ENCODE measurements at regions not wholly inside any gene's neighbourhood (a gene's known extent, or its start where the extent isn't known, plus 50 kb on each side); places are given as distances from the start of the nearest gene placed in this dataset.
"Not testable (repeated sequence)": the region's sequence is repeated elsewhere in the genome, so short reads cannot be mapped to it uniquely, and the experiment has no call there.

GRCh38 chr1:87985071-87985470 lies 656.4 kb downstream of the LMO4 start:
- peaks cover 5 to 25% of the 10 kb centered on the region in 2 donors for H3K27me3 Mint-ChIP-seq
- H3K9me3 Mint-ChIP-seq = no peaks in the 10 kb centered on the region
- no peaks in the 10 kb centered on the region for H3K36me3 Mint-ChIP-seq

GRCh38 chr1:87986130-87986866 lies 657.6 kb downstream of the LMO4 start:
- peaks cover 2 to 13% of the 10 kb centered on the region in 2 donors for H3K27me3 Mint-ChIP-seq
- DNase-seq (ENCODE audit: low spot score) (no peak), ATAC-seq (no peak)
- no peak overlapping the region for H3K27ac Mint-ChIP-seq
- H3K36me3 Mint-ChIP-seq = no peaks in the 10 kb centered on the region
- H3K4me3 Mint-ChIP-seq = no peak overlapping the region
- no peaks in the 10 kb centered on the region for H3K4me1 Mint-ChIP-seq (ENCODE audit: low read depth in 2 of 2)
- no peaks in the 10 kb centered on the region for H3K9me3 Mint-ChIP-seq

More at GRCh38 chr1:87985071-87985470, 656.4 kb downstream of the LMO4 start:
- ATAC-seq (no peak), DNase-seq (ENCODE audit: low spot score) (no peak)
- Mint-ChIP-seq H3K4me1 (ENCODE audit: low read depth in 2 of 2) (no peaks in the 10 kb centered on the region), H3K4me3 (no peak overlapping the region), H3K27ac (no peak overlapping the region)

GRCh38 chr1:87989346-87989745 lies 660.7 kb downstream of the LMO4 start:
- DNase-seq (ENCODE audit: low spot score) (no peak), ATAC-seq (no peak)
- H3K36me3 Mint-ChIP-seq = no peaks in the 10 kb centered on the region
- H3K4me3 Mint-ChIP-seq = no peak overlapping the region
- H3K27ac Mint-ChIP-seq = no peak overlapping the region
- H3K27me3 Mint-ChIP-seq = peaks cover under 1 to 4% of the 10 kb centered on the region in 2 donors
- no peaks in the 10 kb centered on the region for H3K4me1 Mint-ChIP-seq (ENCODE audit: low read depth in 2 of 2)
- no peaks in the 10 kb centered on the region for H3K9me3 Mint-ChIP-seq

GRCh38 chr1:87992536-87992935 lies 663.9 kb downstream of the LMO4 start:
- not testable (repeated sequence) for H3K9me3 Mint-ChIP-seq; H3K27ac Mint-ChIP-seq; H3K27me3 Mint-ChIP-seq; DNase-seq (ENCODE audit: low spot score); H3K4me3 Mint-ChIP-seq; H3K36me3 Mint-ChIP-seq; H3K4me1 Mint-ChIP-seq (ENCODE audit: low read depth in 2 of 2); ATAC-seq

GRCh38 chr1:87993051-87993450 lies 664.4 kb downstream of the LMO4 start:
- Mint-ChIP-seq H3K4me1 (ENCODE audit: low read depth in 2 of 2) (no peaks in the 10 kb centered on the region), H3K27ac (no peak overlapping the region), H3K9me3 (no peaks in the 10 kb centered on the region), H3K36me3 (no peaks in the 10 kb centered on the region), H3K27me3 (peaks cover 0 to 2% of the 10 kb centered on the region in 2 donors), H3K4me3 (no peak overlapping the region)
- ATAC-seq (no peak), DNase-seq (ENCODE audit: low spot score) (no peak)

- Mint-ChIP-seq H3K9me3 (no peaks in the 10 kb centered on the region), H3K27ac (no peak overlapping the region), H3K36me3 (no peaks in the 10 kb centered on the region), H3K4me3 (no peak overlapping the region), H3K4me1 (ENCODE audit: low read depth in 2 of 2) (no peaks in the 10 kb centered on the region), H3K27me3 (peaks cover 0 to 19% of the 10 kb centered on the region in 2 donors)
- ATAC-seq (no peak), DNase-seq (ENCODE audit: low spot score) (no peak)
These were observed 671.2 kb downstream of the LMO4 start for GRCh38 chr1:87999852-88000251.

- H3K4me3 Mint-ChIP-seq = no peak overlapping the region
- H3K4me1 Mint-ChIP-seq (ENCODE audit: low read depth in 2 of 2) = no peaks in the 10 kb centered on the region
- H3K36me3 Mint-ChIP-seq = no peaks in the 10 kb centered on the region
- DNase-seq (ENCODE audit: low spot score) = no peak
- peaks cover 0 to 19% of the 10 kb centered on the region in 2 donors for H3K27me3 Mint-ChIP-seq
- H3K27ac Mint-ChIP-seq = no peak overlapping the region
- no peak for ATAC-seq
- no peaks in the 10 kb centered on the region for H3K9me3 Mint-ChIP-seq
These were observed 672.8 kb downstream of the LMO4 start for GRCh38 chr1:88001460-88001859.

- DNase-seq (ENCODE audit: low spot score) (no peak), ATAC-seq (no peak)
- no peak overlapping the region for H3K4me3 Mint-ChIP-seq
- H3K36me3 Mint-ChIP-seq = no peaks in the 10 kb centered on the region
- H3K9me3 Mint-ChIP-seq = no peaks in the 10 kb centered on the region
- peaks cover 0 to 19% of the 10 kb centered on the region in 2 donors for H3K27me3 Mint-ChIP-seq
- H3K27ac Mint-ChIP-seq = no peak overlapping the region
- no peaks in the 10 kb centered on the region for H3K4me1 Mint-ChIP-seq (ENCODE audit: low read depth in 2 of 2)
These were observed 674.6 kb downstream of the LMO4 start for GRCh38 chr1:88003255-88003654.

GRCh38 chr1:88009916-88010315 lies 674.2 kb upstream of the PKN2 start:
- Mint-ChIP-seq H3K27me3 (peaks cover 0 to 7% of the 10 kb centered on the region in 2 donors), H3K36me3 (no peaks in the 10 kb centered on the region), H3K27ac (no peak overlapping the region), H3K4me1 (ENCODE audit: low read depth in 2 of 2) (no peaks in the 10 kb centered on the region), H3K4me3 (no peak overlapping the region), H3K9me3 (no peaks in the 10 kb centered on the region)
- ATAC-seq = no peak
- no peak for DNase-seq (ENCODE audit: low spot score)

GRCh38 chr1:88013485-88013884 lies 670.6 kb upstream of the PKN2 start:
- H3K4me1 Mint-ChIP-seq (ENCODE audit: low read depth in 2 of 2) = no peaks in the 10 kb centered on the region
- DNase-seq (ENCODE audit: low spot score) = no peak
- no peaks in the 10 kb centered on the region for H3K9me3 Mint-ChIP-seq
- H3K27me3 Mint-ChIP-seq = peaks cover 0 to 11% of the 10 kb centered on the region in 2 donors
- H3K27ac Mint-ChIP-seq = no peak overlapping the region
- no peak for ATAC-seq
- no peaks in the 10 kb centered on the region for H3K36me3 Mint-ChIP-seq
- H3K4me3 Mint-ChIP-seq = no peak overlapping the region

- no peaks in the 10 kb centered on the region for H3K36me3 Mint-ChIP-seq
- H3K4me1 Mint-ChIP-seq (ENCODE audit: low read depth in 2 of 2) = no peaks in the 10 kb centered on the region
- peaks cover 0 to 11% of the 10 kb centered on the region in 2 donors for H3K27me3 Mint-ChIP-seq
- no peak overlapping the region for H3K27ac Mint-ChIP-seq
- H3K9me3 Mint-ChIP-seq = no peaks in the 10 kb centered on the region
- ATAC-seq (no peak), DNase-seq (ENCODE audit: low spot score) (no peak)
- no peak overlapping the region for H3K4me3 Mint-ChIP-seq
These were observed 669.9 kb upstream of the PKN2 start for GRCh38 chr1:88014131-88014530.

- Mint-ChIP-seq H3K27me3 (peaks cover 0 to 4% of the 10 kb centered on the region in 2 donors), H3K27ac (no peak overlapping the region), H3K4me1 (ENCODE audit: low read depth in 2 of 2) (no peaks in the 10 kb centered on the region), H3K9me3 (no peaks in the 10 kb centered on the region), H3K4me3 (no peak overlapping the region), H3K36me3 (no peaks in the 10 kb centered on the region)
- DNase-seq (ENCODE audit: low spot score) = no peak
- no peak for ATAC-seq
These were observed 667.1 kb upstream of the PKN2 start for GRCh38 chr1:88016947-88017346.

GRCh38 chr1:88021529-88021928 lies 662.5 kb upstream of the PKN2 start:
- H3K36me3 Mint-ChIP-seq = no peaks in the 10 kb centered on the region
- no peak for ATAC-seq
- H3K9me3 Mint-ChIP-seq = peaks cover 4% of the 10 kb centered on the region
- peaks cover 0 to 3% of the 10 kb centered on the region in 2 donors for H3K27me3 Mint-ChIP-seq
- no peak for DNase-seq (ENCODE audit: low spot score)
- H3K27ac Mint-ChIP-seq = no peak overlapping the region
- H3K4me3 Mint-ChIP-seq = no peak overlapping the region
- no peaks in the 10 kb centered on the region for H3K4me1 Mint-ChIP-seq (ENCODE audit: low read depth in 2 of 2)

- no peaks in the 10 kb centered on the region for H3K27me3 Mint-ChIP-seq
- ATAC-seq = no peak
- no peaks in the 10 kb centered on the region for H3K36me3 Mint-ChIP-seq
- H3K9me3 Mint-ChIP-seq = peaks cover 6% of the 10 kb centered on the region
- H3K4me3 Mint-ChIP-seq = no peak overlapping the region
- H3K4me1 Mint-ChIP-seq (ENCODE audit: low read depth in 2 of 2) = no peaks in the 10 kb centered on the region
- H3K27ac Mint-ChIP-seq = no peak overlapping the region
- DNase-seq (ENCODE audit: low spot score) = no peak
These were observed 661.6 kb upstream of the PKN2 start for GRCh38 chr1:88022516-88022915.

- Mint-ChIP-seq H3K4me3 (no peak overlapping the region), H3K9me3 (peaks cover 16% of the 10 kb centered on the region), H3K4me1 (ENCODE audit: low read depth in 2 of 2) (no peaks in the 10 kb centered on the region), H3K36me3 (peaks cover 5% of the 10 kb centered on the region), H3K27ac (no peak overlapping the region), H3K27me3 (peaks cover 3 to 15% of the 10 kb centered on the region in 2 donors)
- ATAC-seq (no peak), DNase-seq (ENCODE audit: low spot score) (no peak)
These were observed 654.9 kb upstream of the PKN2 start for GRCh38 chr1:88029142-88029541.

Data from natural killer cell treated with Interleukin-12 subunit alpha and Interleukin-12 subunit beta and Interleukin-15 and Interleukin-18, amount 100 ng/mL, for 72 hours (primary cell).